ENCODE measurements at regions not wholly inside any gene's neighbourhood (a gene's known extent, or its start where the extent isn't known, plus 50 kb on each side); places are given as distances from the start of the nearest gene placed in this dataset.

- FAIRE-seq: no peak
Measured at GRCh38 chr9:85430659-85431338, 311.0 kb downstream of the AGTPBP1 start.

GRCh38 chr9:85428230-85428629, 313.5 kb downstream of the AGTPBP1 start:
- FAIRE-seq (no peak), DNase-seq (ENCODE audit: insufficient read length, low spot score) (no peak)

More at GRCh38 chr9:85430659-85431338, 311.0 kb downstream of the AGTPBP1 start:
- DNase-seq (ENCODE audit: insufficient read length, low spot score): no peak

GRCh38 chr9:85427772-85428171, 314.0 kb downstream of the AGTPBP1 start:
- no peak for DNase-seq (ENCODE audit: insufficient read length, low spot score)

GRCh38 chr9:85425153-85425611, 316.6 kb downstream of the AGTPBP1 start:
- FAIRE-seq: peak; percentile 89
- peak; percentile 37 for DNase-seq (ENCODE audit: insufficient read length, low spot score)

More at GRCh38 chr9:85427772-85428171, 314.0 kb downstream of the AGTPBP1 start:
- no peak for FAIRE-seq

GRCh38 chr9:85423422-85423821, 318.3 kb downstream of the AGTPBP1 start:
- FAIRE-seq (no peak), DNase-seq (ENCODE audit: insufficient read length, low spot score) (no peak)

- DNase-seq (ENCODE audit: insufficient read length, low spot score) (no peak), FAIRE-seq (peak; percentile 4)
Measured at GRCh38 chr9:85421641-85422040, 320.1 kb downstream of the AGTPBP1 start.

GRCh38 chr9:85420750-85421149, 321.0 kb downstream of the AGTPBP1 start:
- DNase-seq (ENCODE audit: insufficient read length, low spot score) (no peak), FAIRE-seq (no peak)

GRCh38 chr9:85417674-85418073, 324.1 kb downstream of the AGTPBP1 start:
- FAIRE-seq (no peak), DNase-seq (ENCODE audit: insufficient read length, low spot score) (no peak)

GRCh38 chr9:85416715-85417114, 325.0 kb downstream of the AGTPBP1 start:
- FAIRE-seq: no peak

GRCh38 chr9:85414390-85414789, 327.4 kb downstream of the AGTPBP1 start:
- DNase-seq (ENCODE audit: insufficient read length, low spot score) (no peak), FAIRE-seq (no peak)

More at GRCh38 chr9:85416715-85417114, 325.0 kb downstream of the AGTPBP1 start:
- DNase-seq (ENCODE audit: insufficient read length, low spot score): no peak

GRCh38 chr9:85408494-85408893, 333.3 kb downstream of the AGTPBP1 start:
- DNase-seq (ENCODE audit: insufficient read length, low spot score) (no peak), FAIRE-seq (no peak)

- FAIRE-seq: no peak
- DNase-seq (ENCODE audit: insufficient read length, low spot score): no peak
Measured at GRCh38 chr9:85405566-85405950, 336.2 kb downstream of the AGTPBP1 start.

GRCh38 chr9:85404911-85405565, 336.7 kb downstream of the AGTPBP1 start:
- FAIRE-seq (no peak), DNase-seq (ENCODE audit: insufficient read length, low spot score) (no peak)

GRCh38 chr9:85402551-85402950, 339.2 kb downstream of the AGTPBP1 start:
- DNase-seq (ENCODE audit: insufficient read length, low spot score): no peak
- no peak for FAIRE-seq

- DNase-seq (ENCODE audit: insufficient read length, low spot score): no peak
- no peak for FAIRE-seq
Measured at GRCh38 chr9:85401998-85402397, 339.8 kb downstream of the AGTPBP1 start.

- no peak for FAIRE-seq
- DNase-seq (ENCODE audit: insufficient read length, low spot score): no peak
Measured at GRCh38 chr9:85397005-85397404, 344.7 kb downstream of the AGTPBP1 start.

- FAIRE-seq (no peak), DNase-seq (ENCODE audit: insufficient read length, low spot score) (no peak)
Measured at GRCh38 chr9:85392260-85392659, 349.5 kb downstream of the AGTPBP1 start.

- DNase-seq (ENCODE audit: insufficient read length, low spot score) (no peak), FAIRE-seq (no peak)
Measured at GRCh38 chr9:85377731-85378289, 363.9 kb downstream of the AGTPBP1 start.

- FAIRE-seq: no peak
- no peak for DNase-seq (ENCODE audit: insufficient read length, low spot score)
Measured at GRCh38 chr9:85368781-85369180, 373.0 kb downstream of the AGTPBP1 start.

- no peak for FAIRE-seq
- DNase-seq (ENCODE audit: insufficient read length, low spot score): no peak
Measured at GRCh38 chr9:85359161-85359560, 382.6 kb downstream of the AGTPBP1 start.

GRCh38 chr9:85349046-85349445, 392.7 kb downstream of the AGTPBP1 start:
- DNase-seq (ENCODE audit: insufficient read length, low spot score) (no peak), FAIRE-seq (no peak)

GRCh38 chr9:85347541-85347940, 394.2 kb downstream of the AGTPBP1 start:
- no peak for FAIRE-seq
- no peak for DNase-seq (ENCODE audit: insufficient read length, low spot score)

Measured in GM19239 (cell line).